ENCODE measurements at regions not wholly inside any gene's neighbourhood (a gene's known extent, or its start where the extent isn't known, plus 50 kb on each side); places are given as distances from the start of the nearest gene placed in this dataset.

DNA sequence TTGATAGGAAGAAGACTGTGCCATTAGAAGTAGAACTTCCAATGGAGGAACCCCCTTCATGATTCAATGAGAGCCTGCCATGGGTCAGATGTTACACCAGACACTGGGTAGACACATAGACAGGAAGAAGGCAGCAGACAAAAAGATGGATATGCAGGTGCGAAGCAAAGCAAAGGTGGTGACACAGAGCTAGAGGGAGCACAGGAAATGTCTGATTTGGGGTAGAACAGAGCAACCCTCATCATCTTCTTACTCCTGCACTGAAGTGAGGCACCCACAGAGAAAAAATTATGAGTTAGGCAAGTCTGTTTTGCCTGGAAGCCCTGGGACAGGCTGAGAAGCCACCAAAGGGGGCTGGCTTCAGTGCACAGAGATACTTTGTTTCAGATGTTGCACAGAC, 240.2 kb downstream of the ANAPC1 start:
- FAIRE-seq, result no peak
- no peak for TF ChIP-seq JUN (IDR thresholded peaks at IDR 0.05; ENCODE audit: low read depth, low read length)
- no peak for TF ChIP-seq TEAD4 (IDR thresholded peaks at IDR 0.05; ENCODE audit: low read depth, low read length)
- TF ChIP-seq TAF7 (optimal IDR thresholded peaks at IDR 0.05; ENCODE audit: borderline replicate concordance, low read depth, low read length), result no peak
- TF ChIP-seq SIRT6 (IDR thresholded peaks at IDR 0.05; ENCODE audit: low read length), result no peak
- no peak for TF ChIP-seq SIX5 (IDR thresholded peaks at IDR 0.05; ENCODE audit: low read depth, low read length)
- no peak for TF ChIP-seq POLR2A (IDR thresholded peaks at IDR 0.05; ENCODE audit: control extremely low read depth in 1 of 2, low read depth in 2 of 2, low read length in 2 of 2)
- TF ChIP-seq, protein P1, sequence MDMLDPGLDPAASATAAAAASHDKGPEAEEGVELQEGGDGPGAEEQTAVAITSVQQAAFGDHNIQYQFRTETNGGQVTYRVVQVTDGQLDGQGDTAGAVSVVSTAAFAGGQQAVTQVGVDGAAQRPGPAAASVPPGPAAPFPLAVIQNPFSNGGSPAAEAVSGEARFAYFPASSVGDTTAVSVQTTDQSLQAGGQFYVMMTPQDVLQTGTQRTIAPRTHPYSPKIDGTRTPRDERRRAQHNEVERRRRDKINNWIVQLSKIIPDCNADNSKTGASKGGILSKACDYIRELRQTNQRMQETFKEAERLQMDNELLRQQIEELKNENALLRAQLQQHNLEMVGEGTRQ (IDR thresholded peaks at IDR 0.05; ENCODE audit: low read length), result no peak
- TF ChIP-seq EGR1 (IDR thresholded peaks at IDR 0.05; ENCODE audit: borderline replicate concordance, low read depth, low read length), result no peak
- TF ChIP-seq, protein P2, sequence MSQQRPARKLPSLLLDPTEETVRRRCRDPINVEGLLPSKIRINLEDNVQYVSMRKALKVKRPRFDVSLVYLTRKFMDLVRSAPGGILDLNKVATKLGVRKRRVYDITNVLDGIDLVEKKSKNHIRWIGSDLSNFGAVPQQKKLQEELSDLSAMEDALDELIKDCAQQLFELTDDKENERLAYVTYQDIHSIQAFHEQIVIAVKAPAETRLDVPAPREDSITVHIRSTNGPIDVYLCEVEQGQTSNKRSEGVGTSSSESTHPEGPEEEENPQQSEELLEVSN (IDR thresholded peaks at IDR 0.05), result no peak
- no peak for TF ChIP-seq CTBP2 (IDR thresholded peaks at IDR 0.05; ENCODE audit: borderline replicate concordance, insufficient read depth, insufficient read length, low read length)
- TF ChIP-seq HDAC6 (IDR thresholded peaks at IDR 0.05; ENCODE audit: low read depth, low read length), result no peak
- no peak for TF ChIP-seq POLR2AphosphoS5 (IDR thresholded peaks at IDR 0.05; ENCODE audit: low read depth, low read length)
- TF ChIP-seq, protein P3, sequence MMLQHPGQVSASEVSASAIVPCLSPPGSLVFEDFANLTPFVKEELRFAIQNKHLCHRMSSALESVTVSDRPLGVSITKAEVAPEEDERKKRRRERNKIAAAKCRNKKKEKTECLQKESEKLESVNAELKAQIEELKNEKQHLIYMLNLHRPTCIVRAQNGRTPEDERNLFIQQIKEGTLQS (IDR thresholded peaks at IDR 0.05; ENCODE audit: insufficient read depth, low read depth, low read length), result no peak
- TF ChIP-seq TAF1 (IDR thresholded peaks at IDR 0.05; ENCODE audit: low read depth, low read length), result no peak

More for the DNA sequence above, 240.2 kb downstream of the ANAPC1 start:
- H3K27ac ChIP-seq (ENCODE audit: low read depth, low read length), result no peak overlapping the region
- CTCF ChIA-PET (ENCODE audit: partially characterized antibody), result no interaction called here
- H2BK120ac ChIP-seq (replicated peaks; ENCODE audit: low read depth, low read length), result no peak overlapping the region
- H4K20me1 ChIP-seq (replicated peaks in 1 of 2; ENCODE audit: control insufficient read depth in 1 of 2, insufficient read depth in 2 of 2, low read length in 2 of 2), result no peaks in the 10 kb centered on the region
- H3K23me2 ChIP-seq (ENCODE audit: low read depth, low read length), result no peaks in the 10 kb centered on the region
- H3K18ac ChIP-seq (ENCODE audit: extremely low read depth, low read length), result no peak overlapping the region
- no peak overlapping the region for H3K9ac ChIP-seq (replicated peaks in 1 of 4; ENCODE audit: extremely low read depth in 1 of 4, low read depth in 3 of 4, low read length in 3 of 4)
- no peak for DNase-seq (ENCODE audit: low read depth in 1 of 2, low spot score in 2 of 2)
- H3K79me2 ChIP-seq (ENCODE audit: control insufficient read depth in 1 of 2, insufficient read depth in 2 of 2, low read length in 2 of 2), result no peaks in the 10 kb centered on the region
- 95% methylated on average over 1 of the region's 1 CpG; no CpG with 5 or more reads in 1 of the 2 experiments for WGBS, 2 experiments (ENCODE audit: extremely low coverage in 1 of 2, insufficient coverage in 1 of 2, insufficient read length in 1 of 2, insufficient replicate concordance in 2 of 2, low coverage in 1 of 2, low lambda C conversion rate in 2 of 2, missing lambda C conversion rate in 1 of 2)
- H4K5ac ChIP-seq (ENCODE audit: insufficient read length, low read depth, low read length), result no peak overlapping the region
- no peak overlapping the region for H2BK5ac ChIP-seq (ENCODE audit: low read depth, low read length)
- H2BK15ac ChIP-seq (ENCODE audit: low read length), result no peak overlapping the region
- no peak overlapping the region for H2BK20ac ChIP-seq (ENCODE audit: low read length)
- no peak overlapping the region for H3K23ac ChIP-seq (ENCODE audit: insufficient read length)
- no peak overlapping the region for H2AK5ac ChIP-seq (ENCODE audit: low read depth, low read length)
- H4K8ac ChIP-seq (ENCODE audit: extremely low read depth, insufficient read depth, low read length), result no peak overlapping the region
- no peak overlapping the region for H4K91ac ChIP-seq (replicated peaks; ENCODE audit: insufficient read length, low read length)
- H3K36me3 ChIP-seq (ENCODE audit: control insufficient read depth in 2 of 4, insufficient read depth in 4 of 4, low read length in 3 of 4), result no peaks in the 10 kb centered on the region
- H3K79me1 ChIP-seq (ENCODE audit: low read depth, low read length), result no peaks in the 10 kb centered on the region
- no peak overlapping the region for H3K56ac ChIP-seq (replicated peaks; ENCODE audit: insufficient read length, low read depth, low read length)
- H3K4me3 ChIP-seq (ENCODE audit: extremely low read depth in 1 of 4, insufficient read depth in 2 of 4, low read depth in 3 of 4, low read length in 4 of 4), result no peak overlapping the region
- POLR2A ChIA-PET (ENCODE audit: partially characterized antibody), result no interaction called here
- H3K14ac ChIP-seq (ENCODE audit: insufficient read length), result no peak overlapping the region
- H3K4me2 ChIP-seq (ENCODE audit: insufficient read depth in 1 of 2, low read depth in 2 of 2, low read length in 2 of 2), result no peak overlapping the region
- no peaks in the 10 kb centered on the region for H3K9me3 ChIP-seq (ENCODE audit: insufficient read depth in 2 of 2, low read depth in 1 of 2, low read length in 1 of 2)
- H3K27me3 ChIP-seq (replicated peaks in 1 of 4; ENCODE audit: control insufficient read depth in 3 of 4, extremely low read depth in 1 of 4, insufficient read depth in 3 of 4, low read length in 3 of 4), result no peaks in the 10 kb centered on the region
- H2AFZ ChIP-seq (ENCODE audit: low read length), result no peak overlapping the region
- no peak overlapping the region for H2BK12ac ChIP-seq (ENCODE audit: low read depth, low read length)
- no peaks in the 10 kb centered on the region for H3K4me1 ChIP-seq (replicated peaks in 1 of 4; ENCODE audit: control insufficient read depth in 3 of 4, insufficient read depth in 4 of 4, low read length in 3 of 4)
- no peak overlapping the region for H3K4ac ChIP-seq (replicated peaks; ENCODE audit: insufficient read length, low read depth, low read length)

All from H1 (cell line).